Heart right ventricle (tissue), 16 donors: ENCODE measurements at regions not wholly inside any gene's neighbourhood (a gene's known extent, or its start where the extent isn't known, plus 50 kb on each side); places are given as distances from the start of the nearest gene placed in this dataset.

ENCODE experiments used
- ATAC-seq, 8 donors: fragments of 200-7000 bp; cut with Tn5 transposase; one replicate each; pipeline ENCODE4 v1.9.1; 2020; ENCODE audit warnings: mild to moderate bottlenecking in 8 of 8, moderate library complexity in 8 of 8, moderate number of reproducible peaks in 1 of 8
- DNase-seq, 2 donors: peaks; one replicate each; pipeline ENCODE4 v3.0.0-alpha.2; 2020
- H3K27ac ChIP-seq, 10 donors: fragments of 200-600 bp; sonication (generic) in 2 of 10; one replicate each; pipeline versions ENCODE4 v1.5.0 to v1.8.0; 2020 to 2022; ENCODE audit warnings: mild to moderate bottlenecking in 3 of 10
- H3K27me3 ChIP-seq, 7 donors: fragments of 200-600 bp; one replicate each; pipeline ENCODE4 v1.8.0; 2021 to 2022; ENCODE audit warnings: mild to moderate bottlenecking in 2 of 7
- H3K36me3 ChIP-seq, 9 donors: fragments of 200-600 bp; sonication (generic) in 1 of 9; one replicate each; pipeline versions ENCODE4 v1.5.0 to v1.8.0; 2020 to 2022; ENCODE audit warnings: mild to moderate bottlenecking in 2 of 9
- H3K4me1 ChIP-seq, 9 donors: fragments of 200-600 bp; sonication (generic) in 1 of 9; one replicate each; pipeline versions ENCODE4 v1.5.0 to v1.8.0; 2020 to 2022; ENCODE audit warnings: mild to moderate bottlenecking in 4 of 9
- H3K4me3 ChIP-seq, 10 donors: fragments of 200-600 bp; sonication (generic) in 2 of 10; one replicate each; pipeline versions ENCODE4 v1.5.0 to v1.8.0; 2020 to 2022; ENCODE audit warnings: mild to moderate bottlenecking in 7 of 10, moderate library complexity in 2 of 10
- H3K9me3 ChIP-seq, 11 donors: fragments of 200-600 bp in 10 of 11; sonication (generic) in 2 of 11; one replicate each; pipeline versions ENCODE4 v1.5.0 to v1.8.0; 2013 to 2022; ENCODE audit warnings: mild to moderate bottlenecking in 2 of 11, control low read depth in 1 of 11, moderate library complexity in 1 of 11
- CTCF ChIP-seq, 9 donors: fragments of 200-600 bp; sonication (generic) in 2 of 9; IDR thresholded peaks; one replicate each; pipeline versions ENCODE4 v1.5.0 to v1.8.0; 2021 to 2022; ENCODE audit warnings: antibody characterized with exemption in 9 of 9, mild to moderate bottlenecking in 5 of 9, moderate library complexity in 1 of 9
- WGBS, 2 donors: extraction: QIAGEN DNeasy Blood & Tissue Kit; methylation state at CpG; one replicate each; pipeline ENCODE4 v1.1.7; 2013; ENCODE audit warnings: inconsistent platforms in 1 of 2; 5-methylcytosine and 5-hydroxymethylcytosine counted together
- intact Hi-C, 10 donors: fragments of 100-400 bp; cut with DNase I; formaldehyde crosslinking; loops; one replicate each; pipeline versions ENCODE4 v1.11.1 to v1.14.2; 2022
- donor health status: Arrhythmogenic right ventricular cardiomyopathy.
- donor health status: ischemic (EF 13 %, LVEDD 7.1; RV severe dilation, severe dysfunction).
- donor health status: healthy with polysubstance abuse.
- donor health status: DM: no; HTN: yes; CAD: no.
- donor health status: DM: no; HTN: no; CAD: no.
- donor health status: ischemic (EF 25% LVEDD 6.9; RV normal size, moderate dysfunction).
- donor health status: ischemic (EF 25% LVEDD 5.7; RV mildly dilated, moderate dysfunction).
- donor health status: healthy.
- donor health status: DM: yes; HTN: yes; CAD: no.
- donor health status: Ischemic cardiomyopathy.
- donor health status: ischemic (EF 35%, LVEDD 5.7; RV mildly dilated, moderate dysfunction).
- donor health status: nonischemic (EF 11% LVEDD 7.7; RV severe dilation, severe dysfunction).
- donor health status: DM: yes; HTN: yes; CAD: no.
- donor health status: PGD.
- donor health status: ischemic (EF 29% LVEDD 5.4; RV normal size, mild dysfunction).
- donor health status: nonischemic (EF 23%, LVEDD 6.1; RV moderate dilation, normal function).

- Histone ChIP-seq H3K4me3 (no peak overlapping the region), H3K4me1 (no peaks in the 10 kb centered on the region), H3K36me3 (no peaks in the 10 kb centered on the region), H3K27ac (no peak overlapping the region), H3K9me3 (peaks cover 0 to 20% (median 9%) of the 10 kb centered on the region in 11 donors), H3K27me3 (peaks cover 0 to 23% (median 8%) of the 10 kb centered on the region in 7 donors)
- intact Hi-C loops = no loop called here
- ATAC-seq (no peak), DNase-seq (no peak)
- no peak for TF ChIP-seq CTCF (IDR thresholded peaks at IDR 0.05)
These were observed 102.2 kb downstream of the PSAT1 start for GRCh38 chr9:78399153-78399552.

- no peak for DNase-seq
- no peak for ATAC-seq
- Histone ChIP-seq H3K27me3 (peaks cover 0 to 34% (median 8%) of the 10 kb centered on the region in 7 donors), H3K9me3 (peaks cover 0 to 6% (median under 1%) of the 10 kb centered on the region in 11 donors), H3K27ac (no peak overlapping the region), H3K36me3 (no peaks in the 10 kb centered on the region), H3K4me3 (no peak overlapping the region), H3K4me1 (no peaks in the 10 kb centered on the region)
- intact Hi-C loops = no loop called here
- TF ChIP-seq CTCF (IDR thresholded peaks at IDR 0.05) = no peak
These were observed 103.6 kb downstream of the PSAT1 start for GRCh38 chr9:78400496-78400895.

- 87 to 90% methylated on average over 3 of the region's 3 CpGs for WGBS, 2 donors
- DNase-seq (no peak), ATAC-seq (no peak)
- Histone ChIP-seq H3K27ac (no peak overlapping the region), H3K27me3 (peaks cover 0 to 17% (median 0%) of the 10 kb centered on the region in 7 donors), H3K4me3 (no peak overlapping the region), H3K36me3 (no peaks in the 10 kb centered on the region), H3K4me1 (no peaks in the 10 kb centered on the region), H3K9me3 (no peaks in the 10 kb centered on the region)
- intact Hi-C loops = no loop called here
- no peak for TF ChIP-seq CTCF (IDR thresholded peaks at IDR 0.05)
These were observed 108.5 kb downstream of the PSAT1 start for GRCh38 chr9:78405461-78405860.

GRCh38 chr9:78406146-78406545, 109.2 kb downstream of the PSAT1 start:
- ATAC-seq (no peak), DNase-seq (no peak)
- Histone ChIP-seq H3K4me3 (no peak overlapping the region), H3K9me3 (no peaks in the 10 kb centered on the region), H3K27me3 (peaks cover 0 to 17% (median 0%) of the 10 kb centered on the region in 7 donors), H3K4me1 (no peaks in the 10 kb centered on the region), H3K36me3 (no peaks in the 10 kb centered on the region), H3K27ac (no peak overlapping the region)
- WGBS, 2 donors = 80 to 84% methylated on average over 1 of the region's 1 CpG
- no peak for TF ChIP-seq CTCF (IDR thresholded peaks at IDR 0.05)
- intact Hi-C loops = no loop called here

GRCh38 chr9:78406933-78407332, 110.0 kb downstream of the PSAT1 start:
- ATAC-seq = no peak
- intact Hi-C loops = no loop called here
- WGBS, 2 donors = 78 to 80% methylated on average over 2 of the region's 2 CpGs
- no peaks in the 10 kb centered on the region for H3K4me1 ChIP-seq
- peaks cover 0 to 17% (median 0%) of the 10 kb centered on the region in 7 donors for H3K27me3 ChIP-seq
- no peaks in the 10 kb centered on the region for H3K9me3 ChIP-seq
- no peak for TF ChIP-seq CTCF (IDR thresholded peaks at IDR 0.05)
- no peaks in the 10 kb centered on the region for H3K36me3 ChIP-seq
- H3K27ac ChIP-seq = no peak overlapping the region
- no peak for DNase-seq
- H3K4me3 ChIP-seq = no peak overlapping the region
